HG02970 (cell line): ENCODE measurements at regions not wholly inside any gene's neighbourhood (a gene's known extent, or its start where the extent isn't known, plus 50 kb on each side); places are given as distances from the start of the nearest gene placed in this dataset.
"Not testable (repeated sequence)": the region's sequence is repeated elsewhere in the genome, so short reads cannot be mapped to it uniquely, and the experiment has no call there.

Experiments
- ATAC-seq: cut with Tn5 transposase; IDR thresholded peaks from one replicate; pipeline ENCODE4 v1.9.1; 2021; ENCODE audit warnings: mild to moderate bottlenecking, moderate library complexity, moderate number of reproducible peaks; ENCODE audit not compliant: unreplicated experiment, low FRiP score

DNA sequence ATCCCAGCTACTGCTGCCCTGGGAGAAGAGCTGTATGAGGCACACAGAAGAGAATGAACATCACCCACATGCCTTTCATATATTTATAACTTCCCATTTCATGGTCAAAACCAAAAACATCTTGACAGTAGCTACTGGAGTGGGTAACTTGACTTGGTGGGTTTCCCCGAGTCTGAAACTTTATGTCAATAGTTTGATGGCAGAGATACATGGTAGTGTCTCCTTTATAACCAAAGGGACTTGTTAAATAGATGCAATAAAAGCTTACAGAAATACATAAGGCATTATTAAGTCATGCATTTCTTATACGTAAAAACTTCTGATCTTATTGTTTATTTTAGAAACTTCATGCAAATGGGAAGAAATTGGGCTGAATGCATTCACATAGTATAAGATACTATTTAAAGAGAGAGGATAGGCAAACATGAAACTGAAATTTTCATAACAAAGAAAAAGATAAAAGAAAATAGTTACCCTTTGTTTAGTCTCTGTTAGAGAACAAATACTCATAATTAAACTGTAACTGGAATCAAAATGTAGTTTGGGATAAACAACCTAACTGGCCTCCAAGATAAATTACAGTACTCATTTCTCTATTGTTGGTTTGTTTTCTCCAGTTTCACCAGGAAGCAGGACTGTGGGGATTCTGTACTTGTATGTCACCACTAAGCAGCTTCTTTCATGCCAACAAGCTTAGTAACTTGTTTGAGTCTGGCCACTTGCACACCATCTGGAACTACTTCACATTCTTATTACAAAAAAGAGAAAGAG, 459.3 kb upstream of the MEF2C start:
- ATAC-seq, result no peak

DNA sequence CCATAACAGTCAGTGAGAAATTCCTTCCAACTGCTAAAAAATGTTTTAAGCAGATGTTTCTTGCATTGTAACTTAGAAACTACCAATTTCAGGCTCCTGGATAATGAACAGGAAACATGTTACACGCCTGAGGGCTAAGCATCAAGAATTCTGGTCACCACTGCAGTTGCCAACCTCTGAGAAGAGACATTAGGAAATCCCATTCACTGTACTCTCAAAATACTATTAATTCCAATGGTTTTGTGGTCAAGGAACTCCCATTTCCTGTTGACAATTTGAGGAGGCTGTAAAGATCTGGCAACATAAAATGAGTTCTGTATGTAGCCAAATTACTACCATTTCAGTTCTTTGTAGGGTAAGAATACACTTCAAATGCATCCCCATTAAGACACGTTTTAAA, 456.0 kb upstream of the MEF2C start:
- ATAC-seq, result no peak

DNA sequence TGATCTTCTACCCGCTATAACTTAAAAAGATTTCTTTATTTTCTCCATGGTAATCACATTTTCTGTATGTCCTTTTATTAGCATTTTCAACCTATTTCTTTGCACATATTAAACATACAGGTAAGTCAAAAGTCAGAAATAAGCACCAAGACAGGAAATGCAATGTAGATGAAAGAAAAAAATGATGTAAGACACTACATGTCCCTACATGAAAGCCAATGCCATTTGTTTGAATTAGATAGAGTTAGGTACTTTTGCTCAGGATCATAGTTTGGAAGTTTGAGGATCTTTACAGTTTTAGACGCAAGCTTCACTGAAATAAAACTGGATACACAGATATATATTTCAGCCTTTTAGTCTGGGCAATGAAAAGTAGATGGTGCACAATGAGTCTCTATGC, 453.1 kb upstream of the MEF2C start:
- ATAC-seq, result no peak

GRCh38 chr5:89330140-89330539, 447.2 kb upstream of the MEF2C start:
- ATAC-seq, result no peak

GRCh38 chr5:89327608-89328007, 444.6 kb upstream of the MEF2C start:
- ATAC-seq, result no peak

- ATAC-seq, result no peak
Measured at GRCh38 chr5:89324990-89325389, 442.0 kb upstream of the MEF2C start.

- ATAC-seq, result no peak
Measured at GRCh38 chr5:89320421-89321277, 437.7 kb upstream of the MEF2C start.

- ATAC-seq, result not testable (repeated sequence)
Measured at GRCh38 chr5:89317838-89318237, 434.9 kb upstream of the MEF2C start.

- ATAC-seq, result no peak
Measured at GRCh38 chr5:89315286-89316100, 432.5 kb upstream of the MEF2C start.

GRCh38 chr5:89313804-89314588, 431.0 kb upstream of the MEF2C start:
- ATAC-seq, result peak; percentile 96

DNA sequence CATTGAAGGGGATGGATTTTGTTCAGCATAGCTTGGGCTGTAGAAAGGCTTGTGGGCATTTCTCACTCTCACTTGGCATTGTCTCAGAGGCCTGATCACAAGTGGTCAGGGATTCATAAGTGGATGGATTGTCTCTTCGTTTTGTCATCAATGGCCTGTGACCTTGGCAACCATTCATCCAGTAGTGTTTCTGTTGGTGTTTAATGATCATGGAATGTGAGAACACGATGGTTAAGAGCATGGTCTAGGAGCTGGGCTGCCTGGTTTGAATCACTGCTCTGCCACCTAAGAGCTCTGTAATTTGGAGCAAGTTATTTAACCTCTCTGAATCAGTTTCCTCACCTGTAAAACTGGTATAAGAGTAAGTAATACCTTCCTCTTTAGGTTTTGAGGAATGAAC, 430.1 kb upstream of the MEF2C start:
- ATAC-seq, result no peak

DNA sequence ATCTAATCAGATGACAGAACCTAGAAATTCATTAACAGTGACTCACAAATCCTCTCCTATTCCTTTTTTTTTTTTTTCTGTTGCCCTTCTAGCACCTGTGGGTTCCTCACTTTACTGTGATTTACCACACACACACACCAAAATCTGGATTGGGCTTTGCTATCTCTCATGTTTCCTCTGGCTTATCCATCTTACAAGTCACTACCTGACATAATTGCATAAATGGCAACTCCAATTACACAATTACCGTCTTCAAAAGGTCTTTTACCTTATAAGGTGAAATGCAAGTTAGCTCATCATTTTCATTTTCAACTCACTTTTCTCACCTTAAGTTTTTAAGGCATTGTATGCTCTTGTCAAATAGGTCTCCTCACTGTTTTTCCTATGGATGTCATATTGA, 426.3 kb upstream of the MEF2C start:
- ATAC-seq, result no peak

DNA sequence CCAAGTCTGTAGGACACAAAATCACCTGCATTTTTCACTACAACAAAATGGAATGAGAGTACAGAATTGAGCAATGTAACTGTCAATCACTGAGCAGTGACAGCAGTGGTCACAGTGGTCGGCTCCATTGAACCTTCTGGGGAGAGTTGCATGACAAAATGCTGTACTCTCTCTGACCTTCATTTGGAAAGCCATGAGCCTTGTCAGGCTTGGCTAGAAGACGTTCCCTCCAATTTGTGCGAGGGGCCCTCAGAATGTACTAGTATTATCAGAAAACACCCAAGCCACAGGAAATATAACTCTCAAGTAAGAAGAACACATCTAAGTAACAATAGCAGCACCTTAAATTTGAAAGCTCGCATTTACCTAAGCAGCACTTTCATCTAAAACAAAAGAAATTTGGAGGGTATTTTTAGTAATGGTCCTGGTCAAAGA, 425.6 kb upstream of the MEF2C start:
- ATAC-seq, result peak; percentile 68

- ATAC-seq, result no peak
Measured at GRCh38 chr5:89307972-89308371, 425.0 kb upstream of the MEF2C start.

GRCh38 chr5:89307141-89307540, 424.2 kb upstream of the MEF2C start:
- not testable (repeated sequence) for ATAC-seq

GRCh38 chr5:89303033-89303480, 420.1 kb upstream of the MEF2C start:
- ATAC-seq, result no peak

GRCh38 chr5:89302102-89302891, 419.3 kb upstream of the MEF2C start:
- peak; percentile 28 for ATAC-seq

GRCh38 chr5:89301321-89302025, 418.5 kb upstream of the MEF2C start:
- ATAC-seq, result peak; percentile 66
